ENCODE measurements at regions not wholly inside any gene's neighbourhood (a gene's known extent, or its start where the extent isn't known, plus 50 kb on each side); places are given as distances from the start of the nearest gene placed in this dataset.
"Not testable (repeated sequence)": the region's sequence is repeated elsewhere in the genome, so short reads cannot be mapped to it uniquely, and the experiment has no call there.

DNA sequence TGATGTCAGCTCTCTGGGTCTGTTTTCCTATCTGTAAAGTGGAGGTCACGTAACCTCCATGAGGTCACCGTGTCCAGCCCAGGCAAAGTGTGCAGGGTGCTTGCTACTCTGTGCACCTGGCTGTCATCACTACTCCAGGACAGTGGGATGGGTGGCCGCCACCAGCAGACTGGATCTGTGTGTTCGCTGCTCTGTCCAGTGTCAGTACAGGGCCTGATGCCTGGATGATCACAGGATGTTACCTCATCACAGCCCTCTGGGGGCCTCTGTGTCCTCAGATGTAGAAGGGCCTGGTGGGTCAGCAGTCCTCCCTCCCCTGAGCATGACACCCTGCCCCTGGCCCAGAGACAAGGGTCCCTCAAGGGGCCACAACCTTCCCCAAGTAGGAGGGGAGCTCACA, 80.0 kb downstream of the KCNJ18 start:
- DNase-seq (ENCODE audit: low spot score) = no peak
- ChIA-PET POLR2A (ENCODE audit: low non-redundant PET) (no interaction called here), CTCF (no interaction called here)
- H3K27ac ChIP-seq = no peak overlapping the region
- TF ChIP-seq CTCF (conservative IDR thresholded peaks at IDR 0.05; ENCODE audit: low read depth) = no peak

DNA sequence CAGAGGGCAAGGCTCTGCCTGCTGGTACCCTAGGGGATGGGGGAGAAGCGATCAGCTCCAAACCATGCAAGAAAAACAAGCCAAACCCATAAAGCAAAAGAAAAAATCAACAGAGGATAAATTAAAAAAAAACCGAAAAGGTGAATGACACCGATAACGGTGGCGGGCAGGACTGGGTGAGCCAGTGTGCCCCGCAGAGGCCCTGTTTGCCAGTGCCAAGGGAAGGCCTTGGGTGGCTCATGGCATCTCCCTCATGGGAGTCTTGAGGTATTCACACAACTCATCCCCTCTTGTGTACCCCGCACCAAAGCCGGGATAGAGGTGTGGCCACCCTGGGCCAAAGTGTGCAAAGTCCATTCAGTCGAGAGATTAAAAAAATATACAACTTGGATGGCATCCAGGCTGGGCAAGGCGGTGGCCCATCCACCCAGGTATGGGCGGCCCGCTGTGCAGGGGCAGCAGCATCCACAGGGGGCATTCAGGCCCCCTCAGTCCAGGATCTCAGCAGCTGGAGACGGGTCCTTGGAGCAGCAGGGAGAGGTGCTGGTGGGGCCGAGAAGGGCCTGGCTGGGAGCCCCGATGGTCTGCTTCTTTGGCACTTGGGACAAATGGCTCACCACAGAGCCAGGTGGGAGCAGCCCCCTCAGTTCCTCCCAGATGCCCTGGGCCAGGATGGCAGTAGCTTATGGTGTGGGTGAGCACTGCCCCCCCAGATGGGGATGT, 80.8 kb downstream of the KCNJ18 start:
- CTCF ChIA-PET; DNase-seq (ENCODE audit: low spot score); POLR2A ChIA-PET (ENCODE audit: low non-redundant PET); H3K27ac ChIP-seq: not testable (repeated sequence)

DNA sequence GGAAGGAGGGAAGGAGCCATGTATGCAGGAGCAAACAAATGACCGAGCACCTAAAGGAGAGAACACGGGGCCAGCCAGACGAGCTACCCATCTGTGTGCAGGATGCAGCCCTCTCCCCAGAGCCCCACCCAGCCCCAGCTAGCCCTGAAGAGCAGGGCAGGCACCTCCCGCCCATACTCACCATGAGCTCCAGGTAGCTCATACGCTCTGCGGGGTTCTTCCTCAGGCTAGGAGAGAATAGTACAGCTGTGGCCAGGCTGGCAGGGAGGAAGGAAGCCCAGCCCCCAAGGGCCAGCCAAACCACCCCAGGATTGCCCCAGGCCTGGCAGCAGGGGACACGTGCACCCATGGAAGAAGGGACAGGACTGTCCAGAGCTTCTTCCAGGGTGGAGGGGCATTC, 81.9 kb downstream of the KCNJ18 start:
- H3K27ac ChIP-seq = no peak overlapping the region
- CTCF ChIA-PET = no interaction called here
- POLR2A ChIA-PET (ENCODE audit: low non-redundant PET) = no interaction called here

GRCh38 chr17:21775566-21775965, 83.2 kb downstream of the KCNJ18 start:
- H3K27ac ChIP-seq; POLR2A ChIA-PET (ENCODE audit: low non-redundant PET); DNase-seq (ENCODE audit: low spot score); CTCF ChIA-PET: not testable (repeated sequence)

More for the DNA sequence above, 81.9 kb downstream of the KCNJ18 start:
- TF ChIP-seq CTCF (conservative IDR thresholded peaks at IDR 0.05; ENCODE audit: low read depth) = no peak
- DNase-seq (ENCODE audit: low spot score) = no peak

DNA sequence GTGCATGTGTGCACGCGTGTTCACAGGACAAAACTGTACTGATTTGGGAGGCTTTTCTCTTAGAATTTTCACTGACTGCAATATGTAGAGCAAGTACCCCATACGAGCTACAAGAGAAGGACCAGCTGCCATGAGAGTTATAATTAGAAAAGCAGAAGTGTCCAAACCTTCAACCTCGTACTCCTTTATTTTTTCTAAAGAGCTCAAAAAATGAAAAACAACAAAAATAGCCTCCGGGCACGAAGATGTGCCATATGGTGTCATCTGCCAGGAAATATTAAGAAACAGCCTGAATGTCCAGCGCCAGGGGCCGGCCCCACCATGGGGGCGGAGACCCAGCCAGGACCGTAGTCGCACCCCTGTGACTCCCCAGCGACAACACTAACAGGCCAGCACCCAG, 84.6 kb downstream of the KCNJ18 start:
- CTCF ChIA-PET; POLR2A ChIA-PET (ENCODE audit: low non-redundant PET); H3K27ac ChIP-seq; DNase-seq (ENCODE audit: low spot score): not testable (repeated sequence)

- H3K27ac ChIP-seq; CTCF ChIA-PET; DNase-seq (ENCODE audit: low spot score); POLR2A ChIA-PET (ENCODE audit: low non-redundant PET): not testable (repeated sequence)
Observed at GRCh38 chr17:21778866-21779265, 86.5 kb downstream of the KCNJ18 start.

- POLR2A ChIA-PET (ENCODE audit: low non-redundant PET); DNase-seq (ENCODE audit: low spot score); H3K27ac ChIP-seq; CTCF ChIA-PET: not testable (repeated sequence)
Observed at GRCh38 chr17:21780293-21780888, 88.1 kb downstream of the KCNJ18 start.

DNA sequence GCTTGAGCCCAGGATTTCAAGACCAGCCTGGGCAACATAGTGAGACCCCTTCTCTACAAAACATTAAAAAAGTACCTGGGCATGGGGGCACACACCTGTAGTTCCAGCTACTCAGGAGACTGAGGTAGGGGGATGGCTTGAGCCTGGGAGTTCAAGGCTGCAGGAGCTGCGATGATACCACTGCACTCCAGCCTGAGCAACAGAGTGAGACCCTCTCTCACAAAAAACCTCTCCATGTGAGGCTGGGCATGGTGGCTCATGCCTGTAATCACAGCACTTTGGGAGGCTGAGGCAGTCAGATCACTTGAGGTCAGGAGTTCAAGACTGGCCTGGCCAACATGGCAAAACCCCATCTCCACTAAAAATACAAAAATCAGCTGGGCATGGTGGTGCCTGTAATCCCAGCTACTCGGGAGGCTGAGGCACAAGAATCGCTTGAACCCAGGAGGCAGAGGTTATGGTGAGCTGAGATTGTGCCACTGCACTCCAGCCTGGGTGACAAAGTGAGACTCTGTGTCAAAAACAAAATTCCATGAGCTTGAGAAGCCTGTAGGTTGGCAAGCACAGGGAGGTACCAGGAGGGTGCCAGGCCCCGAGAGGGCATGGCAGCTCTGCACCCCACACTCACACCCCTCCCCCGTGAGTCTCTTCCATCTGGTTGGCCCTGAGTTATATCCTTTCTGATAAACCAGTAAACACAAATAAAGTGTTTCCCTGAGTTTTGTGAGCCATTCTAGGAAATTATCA, 88.8 kb downstream of the KCNJ18 start:
- CTCF ChIA-PET; DNase-seq (ENCODE audit: low spot score): not testable (repeated sequence)

GRCh38 chr17:21781666-21782024, 89.3 kb downstream of the KCNJ18 start:
- DNase-seq (ENCODE audit: low spot score); POLR2A ChIA-PET (ENCODE audit: low non-redundant PET); H3K27ac ChIP-seq; CTCF ChIA-PET: not testable (repeated sequence)

More for the DNA sequence above, 88.8 kb downstream of the KCNJ18 start:
- H3K27ac ChIP-seq; POLR2A ChIA-PET (ENCODE audit: low non-redundant PET): not testable (repeated sequence)

GRCh38 chr17:21782107-21782506, 89.8 kb downstream of the KCNJ18 start:
- DNase-seq (ENCODE audit: low spot score); CTCF ChIA-PET; POLR2A ChIA-PET (ENCODE audit: low non-redundant PET); H3K27ac ChIP-seq: not testable (repeated sequence)

- POLR2A ChIA-PET (ENCODE audit: low non-redundant PET); H3K27ac ChIP-seq; CTCF ChIA-PET; DNase-seq (ENCODE audit: low spot score): not testable (repeated sequence)
Observed at GRCh38 chr17:21782604-21783003, 90.3 kb downstream of the KCNJ18 start.

DNA sequence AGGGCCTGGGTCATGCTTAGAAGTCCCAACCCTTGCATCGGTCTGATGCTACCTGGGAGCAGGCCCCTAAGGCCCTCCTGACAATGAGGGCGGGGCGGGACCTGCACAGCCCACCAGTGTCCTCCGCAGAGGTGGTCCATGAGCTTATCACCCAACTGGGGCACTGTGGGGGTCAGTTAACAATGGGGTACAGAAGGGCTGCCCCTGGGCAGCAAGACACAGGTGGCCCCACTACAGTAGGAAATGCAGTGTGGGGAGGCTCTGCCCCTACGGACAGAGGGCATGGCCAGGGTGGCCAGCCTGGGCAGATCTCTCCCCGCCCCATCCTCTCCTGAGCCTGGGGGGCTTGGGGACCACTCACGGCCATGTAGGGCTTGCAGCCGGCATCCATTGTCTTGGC, 90.7 kb downstream of the KCNJ18 start:
- DNase-seq (ENCODE audit: low spot score); POLR2A ChIA-PET (ENCODE audit: low non-redundant PET); CTCF ChIA-PET: not testable (repeated sequence)

DNA sequence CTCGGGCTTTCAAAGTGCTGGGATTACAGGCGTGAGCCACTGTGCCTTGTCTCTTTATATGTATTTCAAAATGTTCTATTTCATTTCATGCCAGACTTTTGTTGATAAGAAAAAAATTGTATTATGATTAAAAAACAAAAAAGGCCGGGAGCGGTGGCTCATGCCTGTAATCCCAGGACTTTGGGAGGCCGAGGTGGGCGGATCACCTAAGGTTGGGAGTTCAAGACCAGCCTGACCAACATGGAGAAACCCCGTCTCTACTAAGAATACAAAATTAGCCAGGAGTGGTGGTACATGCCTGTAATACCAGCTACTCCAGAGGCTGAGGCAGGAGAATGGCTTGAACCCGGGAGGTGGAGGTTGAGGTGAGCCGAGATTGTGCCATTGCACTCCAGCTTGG, 121.9 kb downstream of the KCNJ18 start:
- CTCF ChIA-PET = interaction anchor here (0.7 kb wide), 1 partner anchor 573 kb away, joined by 3 read pairs; no protein-coding TSS in a partner anchor
- H3K27ac ChIP-seq; DNase-seq (ENCODE audit: low spot score); POLR2A ChIA-PET (ENCODE audit: low non-redundant PET): not testable (repeated sequence)

More for the DNA sequence above, 90.7 kb downstream of the KCNJ18 start:
- not testable (repeated sequence) for H3K27ac ChIP-seq
